HCT116 (cell line): ENCODE measurements at regions not wholly inside any gene's neighbourhood (a gene's known extent, or its start where the extent isn't known, plus 50 kb on each side); places are given as distances from the start of the nearest gene placed in this dataset.

ENCODE experiments used
- ATAC-seq: fragments of 200-7000 bp; cut with Tn5 transposase; 2 replicates; pipeline ENCODE4 v1.9.1; 2020; ENCODE audit warnings: mild to moderate bottlenecking, moderate library complexity
- BruUV-seq: library from RNA; stranded (reverse); fragments of 400-500 nt; replicated peaks from 2 replicates; lab custom pipeline; 2021; lab: Mats Ljungman, UMichigan
- CTCF ChIA-PET: fragments of 300-600 bp; sonication (Branson Sonifier 250); formaldehyde crosslinking; loops from one replicate; lab custom pipeline; 2021; ENCODE audit warnings: antibody characterized with exemption; lab: Charles Lee
- POLR2A ChIA-PET: fragments of 300-600, 350-600 bp; sonication (Branson Sonifier 250); formaldehyde crosslinking; loops from one replicate; lab custom pipeline; 2021; ENCODE audit warnings: antibody characterized with exemption; lab: Charles Lee
- RAD21 ChIA-PET, 2 experiments: fragments of 300-600 bp; sonication (Branson Sonifier 250); formaldehyde crosslinking; loops; one replicate each; lab custom pipeline; 2023; ENCODE audit warnings: low total read pairs in 2 of 2; ENCODE audit not compliant: uncharacterized antibody in 2 of 2, unreplicated experiment in 2 of 2, low non-redundant PET in 1 of 2; lab: Charles Lee
- DNase-seq: peaks from one replicate; pipeline ENCODE4 v3.0.0-alpha.2; 2010; ENCODE audit warnings: low read depth, low spot score
- H2AFZ ChIP-seq: fragments of 200-600 bp; shearing (Covaris generic), sonication (generic); 2 replicates; pipeline ENCODE4 v1.6.1; 2017; ENCODE audit warnings: low read depth, mixed run types, mixed read lengths, antibody characterized with exemption, low read length; ENCODE audit not compliant: poor library complexity, severe bottlenecking
- H3K27ac ChIP-seq: 2 replicates; pipeline ENCODE4 v1.5.1; 2012; ENCODE audit warnings: low read depth, low read length
- H3K27me3 ChIP-seq: fragments of 200-600 bp; sonication (generic); 2 replicates; pipeline ENCODE4 v1.6.1; 2016; ENCODE audit warnings: mixed run types, low read length, mixed read lengths; ENCODE audit not compliant: insufficient read depth
- H3K36me3 ChIP-seq, 2 experiments: fragments of 200-500 bp in 1 of 2; fragments of 200-600 bp in 1 of 2; sonication (Bioruptor generic) in 1 of 2; sonication (generic) in 1 of 2; 2 replicates each; pipeline versions ENCODE4 v1.5.1 to v1.6.1; 2014 to 2016; ENCODE audit warnings: low read length in 2 of 2, inconsistent platforms in 1 of 2, mixed read lengths in 1 of 2, mixed run types in 1 of 2; ENCODE audit not compliant: insufficient read depth in 2 of 2, control insufficient read depth in 1 of 2
- H3K4me1 ChIP-seq, 2 experiments: fragments of 200-600 bp in 1 of 2; sonication (generic) in 1 of 2; 2 replicates each; pipeline versions ENCODE4 v1.5.1 to v1.6.1; 2012 to 2017; ENCODE audit warnings: low read length in 2 of 2, inconsistent platforms in 1 of 2, mild to moderate bottlenecking in 1 of 2, mixed read lengths in 1 of 2, mixed run types in 1 of 2, moderate library complexity in 1 of 2; ENCODE audit not compliant: insufficient read depth in 2 of 2, control insufficient read depth in 1 of 2
- H3K4me2 ChIP-seq: fragments of 200-600 bp; sonication (generic); 2 replicates; pipeline ENCODE4 v1.6.1; 2017; ENCODE audit warnings: mixed run types, low read length, mixed read lengths
- H3K4me3 ChIP-seq, 2 experiments: fragments of 200-600 bp in 1 of 2; sonication (generic) in 1 of 2; replicated peaks in 1 of 2; 2 replicates each; pipeline ENCODE4 v1.5.1; 2011 to 2016; ENCODE audit warnings: low read length in 2 of 2, control low read depth in 1 of 2, low read depth in 1 of 2, mild to moderate bottlenecking in 1 of 2, mixed read lengths in 1 of 2, mixed run types in 1 of 2
- H3K79me2 ChIP-seq: fragments of 200-600 bp; sonication (generic); 2 replicates; pipeline ENCODE4 v1.6.1; 2017; ENCODE audit warnings: mild to moderate bottlenecking, mixed run types, low read length, moderate library complexity, mixed read lengths; ENCODE audit not compliant: insufficient read depth
- H3K9ac ChIP-seq: fragments of 200-600 bp; sonication (generic); 2 replicates; pipeline ENCODE4 v1.6.1; 2016; ENCODE audit warnings: low read length, mixed read lengths
- H3K9me2 ChIP-seq: fragments of 200-600 bp; sonication (generic), shearing (Covaris generic); 2 replicates; pipeline ENCODE4 v1.6.1; 2017; ENCODE audit warnings: mixed run types, mild to moderate bottlenecking, moderate library complexity; ENCODE audit not compliant: insufficient read depth
- H3K9me3 ChIP-seq, 2 experiments: fragments of 200-500 bp in 1 of 2; fragments of 200-600 bp in 1 of 2; sonication (Bioruptor generic) in 1 of 2; sonication (generic) in 1 of 2; 2 replicates each; pipeline ENCODE4 v1.6.1; 2014 to 2017; ENCODE audit warnings: low read length in 2 of 2, mixed read lengths in 2 of 2, inconsistent platforms in 1 of 2, low read depth in 1 of 2, mild to moderate bottlenecking in 1 of 2, mixed run types in 1 of 2, moderate library complexity in 1 of 2; ENCODE audit not compliant: control insufficient read depth in 1 of 2, insufficient read depth in 1 of 2
- H4K20me1 ChIP-seq: fragments of 200-600 bp; sonication (generic), shearing (Covaris generic); 2 replicates; pipeline ENCODE4 v1.6.1; 2017; ENCODE audit warnings: mixed run types, mild to moderate bottlenecking, moderate library complexity; ENCODE audit not compliant: insufficient read depth
- CBX3 ChIP-seq: IDR thresholded peaks from 2 replicates; pipeline ENCODE4 v1.6.1; 2012; ENCODE audit warnings: low read depth
- CEBPB ChIP-seq: IDR thresholded peaks from 2 replicates; pipeline ENCODE4 v1.6.1; 2012; ENCODE audit warnings: low read depth
- EGR1 ChIP-seq: IDR thresholded peaks from 2 replicates; pipeline ENCODE4 v1.6.1; 2012; ENCODE audit warnings: low read depth
- EZH2phosphoT487 ChIP-seq: fragments of 200-600 bp; IDR thresholded peaks from 2 replicates; pipeline ENCODE4 v1.6.1; 2018; ENCODE audit warnings: antibody characterized with exemption, borderline replicate concordance
- JUND ChIP-seq: IDR thresholded peaks from 2 replicates; pipeline ENCODE4 v1.6.1; 2012
- MAX ChIP-seq: IDR thresholded peaks from 2 replicates; pipeline ENCODE4 v1.6.1; 2012
- POLR2A ChIP-seq: IDR thresholded peaks from 2 replicates; pipeline ENCODE4 v1.7.0; 2011; ENCODE audit warnings: borderline replicate concordance; ENCODE audit not compliant: insufficient read depth, insufficient read length; ENCODE audit errors: extremely low read depth
- RAD21 ChIP-seq: IDR thresholded peaks from 2 replicates; pipeline ENCODE4 v1.6.1; 2012; ENCODE audit warnings: low read depth, mild to moderate bottlenecking
- SP1 ChIP-seq: IDR thresholded peaks from 2 replicates; pipeline ENCODE4 v1.6.1; 2012; ENCODE audit warnings: low read depth
- TCF7L2 ChIP-seq: IDR thresholded peaks from 2 replicates; pipeline ENCODE4 v1.7.0; 2011; ENCODE audit warnings: borderline replicate concordance, inconsistent platforms; ENCODE audit not compliant: insufficient read depth, insufficient read length; ENCODE audit errors: extremely low read depth
- YY1 ChIP-seq: IDR thresholded peaks from 2 replicates; pipeline ENCODE4 v1.6.1; 2011; ENCODE audit warnings: low read length, low read depth, moderate library complexity, mild to moderate bottlenecking; ENCODE audit not compliant: insufficient replicate concordance; ENCODE audit errors: extremely low read depth
- ZNF274 ChIP-seq: fragments of 200-500 bp; sonication (Bioruptor generic); IDR thresholded peaks from 2 replicates; pipeline ENCODE4 v1.6.1; 2014; ENCODE audit warnings: mild to moderate bottlenecking, low read depth, low read length, inconsistent platforms
- intact Hi-C: fragments of 100-400 bp; cut with micrococcal nuclease; formaldehyde crosslinking; loops from 2 replicates; pipeline ENCODE4 v1.10.0; 2022
- TF ChIP-seq, protein P1 (sequence below): IDR thresholded peaks from 2 replicates; pipeline ENCODE4 v1.6.1; 2012; ENCODE audit warnings: low read depth
- TF ChIP-seq, protein P2 (sequence below), 3 experiments: fragments of 200-600 bp in 1 of 3; sonication (generic) in 1 of 3; IDR thresholded peaks in 2 of 3; conservative IDR thresholded peaks in 1 of 3; 2 replicates each; pipeline ENCODE4 v1.5.1; 2012 to 2017; ENCODE audit warnings: low read depth in 2 of 3, low read length in 2 of 3, antibody characterized with exemption in 1 of 3, borderline replicate concordance in 1 of 3, control low read depth in 1 of 3, mild to moderate bottlenecking in 1 of 3, mixed read lengths in 1 of 3, mixed run types in 1 of 3, moderate library complexity in 1 of 3; ENCODE audit not compliant: insufficient read depth in 1 of 3
- TF ChIP-seq, protein P3 (sequence below): IDR thresholded peaks from 2 replicates; pipeline ENCODE4 v1.6.1; 2011; ENCODE audit warnings: mild to moderate bottlenecking, low read length, moderate library complexity; ENCODE audit not compliant: insufficient replicate concordance; ENCODE audit errors: extremely low read depth

GRCh38 chr2:19743641-19744040 is 158.1 kb downstream of the TTC32 start:
- intact Hi-C loops, result loop anchor here (10.0 kb wide), 1 partner anchor 999 kb away; no protein-coding TSS in a partner anchor
- no peak overlapping the region for H2AFZ ChIP-seq
- H3K9me2 ChIP-seq, result no peaks in the 10 kb centered on the region
- H3K4me1 ChIP-seq, result peaks cover 0 to 5% of the 10 kb centered on the region in 2 experiments; a peak in 1 of 4 replicates
- no peak for ATAC-seq
- H3K79me2 ChIP-seq, result no peaks in the 10 kb centered on the region
- no peaks in the 10 kb centered on the region for H3K9me3 ChIP-seq
- no peak overlapping the region for H3K9ac ChIP-seq
- no peaks in the 10 kb centered on the region for H4K20me1 ChIP-seq
- H3K27ac ChIP-seq, result no peak overlapping the region
- ChIA-PET RAD21 (no interaction called here), CTCF (no interaction called here)
- no peak overlapping the region for H3K4me3 ChIP-seq
- TF ChIP-seq TCF7L2 (no peak), EZH2phosphoT487 (no peak), CBX3 (no peak), RAD21 (no peak), SP1 (no peak), YY1 (no peak), JUND (no peak), CEBPB (no peak), ZNF274 (no peak), POLR2A (no peak), EGR1 (no peak), MAX (no peak)
- TF ChIP-seq, protein P1, sequence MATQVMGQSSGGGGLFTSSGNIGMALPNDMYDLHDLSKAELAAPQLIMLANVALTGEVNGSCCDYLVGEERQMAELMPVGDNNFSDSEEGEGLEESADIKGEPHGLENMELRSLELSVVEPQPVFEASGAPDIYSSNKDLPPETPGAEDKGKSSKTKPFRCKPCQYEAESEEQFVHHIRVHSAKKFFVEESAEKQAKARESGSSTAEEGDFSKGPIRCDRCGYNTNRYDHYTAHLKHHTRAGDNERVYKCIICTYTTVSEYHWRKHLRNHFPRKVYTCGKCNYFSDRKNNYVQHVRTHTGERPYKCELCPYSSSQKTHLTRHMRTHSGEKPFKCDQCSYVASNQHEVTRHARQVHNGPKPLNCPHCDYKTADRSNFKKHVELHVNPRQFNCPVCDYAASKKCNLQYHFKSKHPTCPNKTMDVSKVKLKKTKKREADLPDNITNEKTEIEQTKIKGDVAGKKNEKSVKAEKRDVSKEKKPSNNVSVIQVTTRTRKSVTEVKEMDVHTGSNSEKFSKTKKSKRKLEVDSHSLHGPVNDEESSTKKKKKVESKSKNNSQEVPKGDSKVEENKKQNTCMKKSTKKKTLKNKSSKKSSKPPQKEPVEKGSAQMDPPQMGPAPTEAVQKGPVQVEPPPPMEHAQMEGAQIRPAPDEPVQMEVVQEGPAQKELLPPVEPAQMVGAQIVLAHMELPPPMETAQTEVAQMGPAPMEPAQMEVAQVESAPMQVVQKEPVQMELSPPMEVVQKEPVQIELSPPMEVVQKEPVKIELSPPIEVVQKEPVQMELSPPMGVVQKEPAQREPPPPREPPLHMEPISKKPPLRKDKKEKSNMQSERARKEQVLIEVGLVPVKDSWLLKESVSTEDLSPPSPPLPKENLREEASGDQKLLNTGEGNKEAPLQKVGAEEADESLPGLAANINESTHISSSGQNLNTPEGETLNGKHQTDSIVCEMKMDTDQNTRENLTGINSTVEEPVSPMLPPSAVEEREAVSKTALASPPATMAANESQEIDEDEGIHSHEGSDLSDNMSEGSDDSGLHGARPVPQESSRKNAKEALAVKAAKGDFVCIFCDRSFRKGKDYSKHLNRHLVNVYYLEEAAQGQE, result no peak
- TF ChIP-seq, protein P2, sequence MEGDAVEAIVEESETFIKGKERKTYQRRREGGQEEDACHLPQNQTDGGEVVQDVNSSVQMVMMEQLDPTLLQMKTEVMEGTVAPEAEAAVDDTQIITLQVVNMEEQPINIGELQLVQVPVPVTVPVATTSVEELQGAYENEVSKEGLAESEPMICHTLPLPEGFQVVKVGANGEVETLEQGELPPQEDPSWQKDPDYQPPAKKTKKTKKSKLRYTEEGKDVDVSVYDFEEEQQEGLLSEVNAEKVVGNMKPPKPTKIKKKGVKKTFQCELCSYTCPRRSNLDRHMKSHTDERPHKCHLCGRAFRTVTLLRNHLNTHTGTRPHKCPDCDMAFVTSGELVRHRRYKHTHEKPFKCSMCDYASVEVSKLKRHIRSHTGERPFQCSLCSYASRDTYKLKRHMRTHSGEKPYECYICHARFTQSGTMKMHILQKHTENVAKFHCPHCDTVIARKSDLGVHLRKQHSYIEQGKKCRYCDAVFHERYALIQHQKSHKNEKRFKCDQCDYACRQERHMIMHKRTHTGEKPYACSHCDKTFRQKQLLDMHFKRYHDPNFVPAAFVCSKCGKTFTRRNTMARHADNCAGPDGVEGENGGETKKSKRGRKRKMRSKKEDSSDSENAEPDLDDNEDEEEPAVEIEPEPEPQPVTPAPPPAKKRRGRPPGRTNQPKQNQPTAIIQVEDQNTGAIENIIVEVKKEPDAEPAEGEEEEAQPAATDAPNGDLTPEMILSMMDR (IDR thresholded peaks at IDR 0.05 in 2 of 3, conservative IDR thresholded peaks at IDR 0.05 in 1 of 3; ENCODE audit: borderline replicate concordance in 1 of 3, insufficient read depth in 1 of 3, low read depth in 2 of 3, low read length in 2 of 3), result no peak
- TF ChIP-seq, protein P3, sequence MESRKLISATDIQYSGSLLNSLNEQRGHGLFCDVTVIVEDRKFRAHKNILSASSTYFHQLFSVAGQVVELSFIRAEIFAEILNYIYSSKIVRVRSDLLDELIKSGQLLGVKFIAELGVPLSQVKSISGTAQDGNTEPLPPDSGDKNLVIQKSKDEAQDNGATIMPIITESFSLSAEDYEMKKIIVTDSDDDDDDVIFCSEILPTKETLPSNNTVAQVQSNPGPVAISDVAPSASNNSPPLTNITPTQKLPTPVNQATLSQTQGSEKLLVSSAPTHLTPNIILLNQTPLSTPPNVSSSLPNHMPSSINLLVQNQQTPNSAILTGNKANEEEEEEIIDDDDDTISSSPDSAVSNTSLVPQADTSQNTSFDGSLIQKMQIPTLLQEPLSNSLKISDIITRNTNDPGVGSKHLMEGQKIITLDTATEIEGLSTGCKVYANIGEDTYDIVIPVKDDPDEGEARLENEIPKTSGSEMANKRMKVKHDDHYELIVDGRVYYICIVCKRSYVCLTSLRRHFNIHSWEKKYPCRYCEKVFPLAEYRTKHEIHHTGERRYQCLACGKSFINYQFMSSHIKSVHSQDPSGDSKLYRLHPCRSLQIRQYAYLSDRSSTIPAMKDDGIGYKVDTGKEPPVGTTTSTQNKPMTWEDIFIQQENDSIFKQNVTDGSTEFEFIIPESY, result no peak
- TF ChIP-seq, all 23 proteins: peak for 0
- no peak for DNase-seq
- Histone ChIP-seq H3K36me3 (no peaks in the 10 kb centered on the region), H3K27me3 (no peaks in the 10 kb centered on the region), H3K4me2 (no peak overlapping the region)
- BruUV-seq, result no TSS peak
- POLR2A ChIA-PET, result no interaction called here
